Peyer's patch (tissue), 4 donors: ENCODE measurements at regions not wholly inside any gene's neighbourhood (a gene's known extent, or its start where the extent isn't known, plus 50 kb on each side); places are given as distances from the start of the nearest gene placed in this dataset.
A peak's percentile ranks its signal among the peaks of the same experiment; 100 is the strongest.

Source experiments
- DNase-seq, 3 donors: peaks; one replicate each; pipeline ENCODE4 v3.0.0-alpha.2; 2017 to 2019
- H3K27ac ChIP-seq, 4 donors: fragments of 200-600 bp; sonication (generic); one replicate each; pipeline ENCODE4 v1.5.1; 2016 to 2019
- H3K27me3 ChIP-seq, 2 donors: fragments of 200-600 bp; sonication (generic); one replicate each; pipeline ENCODE4 v1.5.1; 2019
- H3K36me3 ChIP-seq, 3 donors: fragments of 200-600 bp; sonication (generic); one replicate each; pipeline ENCODE4 v1.5.1; 2016 to 2019
- H3K4me1 ChIP-seq, 4 donors: fragments of 200-600 bp; sonication (generic); one replicate each; pipeline ENCODE4 v1.5.1; 2016 to 2019
- H3K4me3 ChIP-seq, 4 donors: fragments of 200-600 bp; sonication (generic); 1 replicate in 3 of 4; 2 replicates in 1 of 4; pipeline ENCODE4 v1.5.1; 2016 to 2019; ENCODE audit warnings: mild to moderate bottlenecking in 1 of 4
- H3K9me3 ChIP-seq, 4 donors: fragments of 200-600 bp; sonication (generic); one replicate each; pipeline ENCODE4 v1.5.1; 2016 to 2019; ENCODE audit warnings: mild to moderate bottlenecking in 1 of 4
- POLR2A ChIP-seq, 2 donors: fragments of 450-650 bp; IDR thresholded peaks; one replicate each; pipeline ENCODE4 v1.5.1; 2017; ENCODE audit warnings: antibody characterized with exemption in 2 of 2, mild to moderate bottlenecking in 2 of 2, moderate library complexity in 2 of 2
- TF ChIP-seq, protein P1 (sequence below), 6 experiments: fragments of 450-650 bp in 4 of 6; fragments of 200-600 bp in 2 of 6; sonication (generic) in 1 of 6; IDR thresholded peaks; one replicate each; pipeline ENCODE4 v1.5.1; 2017 to 2019; ENCODE audit warnings: antibody characterized with exemption in 6 of 6, mild to moderate bottlenecking in 3 of 6, moderate library complexity in 1 of 6

GRCh38 chr6:170027647-170028043 is 263.2 kb downstream of the DLL1 start:
- H3K9me3 ChIP-seq = no peaks in the 10 kb centered on the region
- H3K4me3 ChIP-seq = no peak overlapping the region
- H3K27me3 ChIP-seq = no peaks in the 10 kb centered on the region
- DNase-seq = no peak
- TF ChIP-seq, protein P1, sequence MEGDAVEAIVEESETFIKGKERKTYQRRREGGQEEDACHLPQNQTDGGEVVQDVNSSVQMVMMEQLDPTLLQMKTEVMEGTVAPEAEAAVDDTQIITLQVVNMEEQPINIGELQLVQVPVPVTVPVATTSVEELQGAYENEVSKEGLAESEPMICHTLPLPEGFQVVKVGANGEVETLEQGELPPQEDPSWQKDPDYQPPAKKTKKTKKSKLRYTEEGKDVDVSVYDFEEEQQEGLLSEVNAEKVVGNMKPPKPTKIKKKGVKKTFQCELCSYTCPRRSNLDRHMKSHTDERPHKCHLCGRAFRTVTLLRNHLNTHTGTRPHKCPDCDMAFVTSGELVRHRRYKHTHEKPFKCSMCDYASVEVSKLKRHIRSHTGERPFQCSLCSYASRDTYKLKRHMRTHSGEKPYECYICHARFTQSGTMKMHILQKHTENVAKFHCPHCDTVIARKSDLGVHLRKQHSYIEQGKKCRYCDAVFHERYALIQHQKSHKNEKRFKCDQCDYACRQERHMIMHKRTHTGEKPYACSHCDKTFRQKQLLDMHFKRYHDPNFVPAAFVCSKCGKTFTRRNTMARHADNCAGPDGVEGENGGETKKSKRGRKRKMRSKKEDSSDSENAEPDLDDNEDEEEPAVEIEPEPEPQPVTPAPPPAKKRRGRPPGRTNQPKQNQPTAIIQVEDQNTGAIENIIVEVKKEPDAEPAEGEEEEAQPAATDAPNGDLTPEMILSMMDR (IDR thresholded peaks at IDR 0.05) = no peak
- no peak for TF ChIP-seq POLR2A (IDR thresholded peaks at IDR 0.05)
- peaks cover 0 to 9% (median 0%) of the 10 kb centered on the region in 4 donors for H3K4me1 ChIP-seq
- peak overlapping the region in 1 of 4 donors; percentile 34 for H3K27ac ChIP-seq
- no peaks in the 10 kb centered on the region for H3K36me3 ChIP-seq

- Histone ChIP-seq H3K27me3 (no peaks in the 10 kb centered on the region), H3K9me3 (no peaks in the 10 kb centered on the region), H3K27ac (peak overlapping the region in 1 of 4 donors; percentile 34), H3K4me3 (no peak overlapping the region), H3K4me1 (peaks cover 0 to 9% (median 0%) of the 10 kb centered on the region in 4 donors), H3K36me3 (no peaks in the 10 kb centered on the region)
- DNase-seq = peak in 1 of 3 donors; percentile 51
- TF ChIP-seq POLR2A (IDR thresholded peaks at IDR 0.05) = no peak
- TF ChIP-seq, protein P1 (IDR thresholded peaks at IDR 0.05) = no peak
These were observed 263.9 kb downstream of the DLL1 start for GRCh38 chr6:170026751-170027646.

- Histone ChIP-seq H3K36me3 (no peaks in the 10 kb centered on the region), H3K9me3 (no peaks in the 10 kb centered on the region), H3K27me3 (no peaks in the 10 kb centered on the region), H3K27ac (peak overlapping the region in 1 of 4 donors; percentile 34), H3K4me1 (peaks cover 0 to 9% (median 0%) of the 10 kb centered on the region in 4 donors), H3K4me3 (no peak overlapping the region)
- TF ChIP-seq, protein P1 (IDR thresholded peaks at IDR 0.05) = no peak
- no peak for TF ChIP-seq POLR2A (IDR thresholded peaks at IDR 0.05)
- DNase-seq = peak in 2 of 3 donors; percentile 76 to 77
These were observed 264.7 kb downstream of the DLL1 start for GRCh38 chr6:170025935-170026750.

DNA sequence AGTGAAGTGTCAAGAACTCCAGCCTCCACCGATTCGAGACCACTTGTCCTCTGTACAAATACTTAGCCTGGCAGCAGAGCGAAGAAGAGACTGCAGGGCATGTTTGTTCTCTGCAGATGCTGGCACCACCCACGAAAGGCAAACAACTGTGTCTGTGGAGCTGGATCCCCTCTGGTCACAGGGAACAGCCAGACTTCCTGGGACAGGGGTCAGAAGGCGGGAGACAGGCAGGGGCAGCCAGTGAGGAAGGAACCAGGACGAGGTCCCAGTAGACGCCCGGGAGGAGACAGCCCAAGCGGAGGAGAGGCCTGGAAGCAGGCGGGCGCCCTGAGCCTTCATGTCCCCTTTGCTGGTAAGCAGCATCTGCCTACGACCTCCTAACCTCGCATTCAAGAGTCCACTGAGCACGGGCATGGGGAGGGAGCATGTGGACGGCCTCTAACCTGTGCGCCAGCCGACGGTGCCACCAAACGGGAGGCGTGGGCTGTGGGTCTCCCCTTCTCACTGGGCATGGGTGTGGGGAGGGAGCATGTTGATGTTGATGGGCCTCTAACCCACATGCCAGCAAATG is 265.5 kb downstream of the DLL1 start:
- H3K4me1 ChIP-seq = peaks cover 0 to 9% (median 0%) of the 10 kb centered on the region in 4 donors
- no peaks in the 10 kb centered on the region for H3K27me3 ChIP-seq
- no peak overlapping the region for H3K4me3 ChIP-seq
- no peaks in the 10 kb centered on the region for H3K9me3 ChIP-seq
- no peaks in the 10 kb centered on the region for H3K36me3 ChIP-seq
- peak overlapping the region in 2 of 4 donors; percentile 18 to 42 for H3K27ac ChIP-seq
- peak in 2 of 3 donors; percentile 42 to 48 for DNase-seq
- no peak for TF ChIP-seq POLR2A (IDR thresholded peaks at IDR 0.05)
- TF ChIP-seq, protein P1 (IDR thresholded peaks at IDR 0.05) = no peak

- Histone ChIP-seq H3K4me1 (peaks cover 0 to 9% (median 0%) of the 10 kb centered on the region in 4 donors), H3K27ac (peak overlapping the region in 2 of 4 donors; percentile 18 to 42)
These were observed 265.9 kb downstream of the DLL1 start for GRCh38 chr6:170024940-170025339.

More at GRCh38 chr6:170024940-170025339, 265.9 kb downstream of the DLL1 start:
- Histone ChIP-seq H3K4me3 (no peak overlapping the region), H3K9me3 (no peaks in the 10 kb centered on the region), H3K36me3 (no peaks in the 10 kb centered on the region), H3K27me3 (no peaks in the 10 kb centered on the region)
- TF ChIP-seq POLR2A (IDR thresholded peaks at IDR 0.05) = no peak
- TF ChIP-seq, protein P1 (IDR thresholded peaks at IDR 0.05) = no peak
- DNase-seq = peak in 2 of 3 donors; percentile 41 to 58
